ENCODE measurements at regions not wholly inside any gene's neighbourhood (a gene's known extent, or its start where the extent isn't known, plus 50 kb on each side); places are given as distances from the start of the nearest gene placed in this dataset.

GRCh38 chr3:42012935-42013690, 51.2 kb upstream of the ULK4 start:
- Histone ChIP-seq H3K4me1 (ENCODE audit: low read depth, poor library complexity, severe bottlenecking) (peaks cover 16% of the 10 kb centered on the region), H3K27me3 (ENCODE audit: insufficient read depth, low read depth) (no peaks in the 10 kb centered on the region), H3K79me2 (ENCODE audit: insufficient read depth, low read depth) (peaks cover 36% of the 10 kb centered on the region), H3K4me3 (IDR thresholded peaks at IDR 0.05; ENCODE audit: insufficient read depth, low read depth, low read length) (peak overlapping the region; percentile 76), H3K27ac (peak overlapping the region; percentile 68), H4K20me1 (ENCODE audit: insufficient read depth) (no peaks in the 10 kb centered on the region), H3K4me2 (peak overlapping the region; percentile 99), H3K9ac (peak overlapping the region; percentile 87), H2AFZ (ENCODE audit: low read depth) (peak overlapping the region; percentile 95), H3K36me3 (ENCODE audit: insufficient read depth) (no peaks in the 10 kb centered on the region)
- TF ChIP-seq CTCF (conservative IDR thresholded peaks at IDR 0.05; ENCODE audit: low read depth, low read length), result no peak

DNA sequence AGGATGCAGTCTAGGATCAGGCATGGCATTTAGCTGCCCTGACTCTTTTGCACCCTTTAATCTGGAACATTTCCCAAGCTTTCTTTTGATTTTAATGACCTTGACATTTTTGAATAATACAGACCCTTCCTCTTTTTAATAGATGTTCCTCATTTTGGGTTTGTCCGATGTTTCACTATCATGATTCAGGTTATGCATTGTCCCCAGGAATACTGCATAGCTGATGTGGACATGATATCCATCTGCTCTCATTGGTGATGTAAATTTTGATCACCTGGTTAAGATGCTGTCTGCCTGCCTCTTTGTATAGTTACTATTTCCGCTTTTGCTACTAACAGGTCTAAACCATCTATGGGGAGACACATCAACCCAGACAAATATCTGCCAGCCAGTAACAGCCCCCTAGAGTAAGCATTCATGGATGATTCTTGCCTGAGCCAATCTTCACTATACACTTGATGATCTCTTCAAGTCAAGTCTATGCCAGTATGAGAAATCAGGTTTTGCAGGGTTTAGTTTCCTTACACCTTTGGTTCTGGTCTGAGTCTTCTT, 50.6 kb upstream of the ULK4 start:
- Histone ChIP-seq H3K79me2 (ENCODE audit: insufficient read depth, low read depth) (peaks cover 31% of the 10 kb centered on the region), H3K4me2 (peak overlapping the region; percentile 99), H3K27me3 (ENCODE audit: insufficient read depth, low read depth) (no peaks in the 10 kb centered on the region), H3K27ac (no peak overlapping the region), H3K4me3 (IDR thresholded peaks at IDR 0.05; ENCODE audit: insufficient read depth, low read depth, low read length) (no peak overlapping the region), H3K36me3 (ENCODE audit: insufficient read depth) (no peaks in the 10 kb centered on the region), H3K9ac (no peak overlapping the region), H3K4me1 (ENCODE audit: low read depth, poor library complexity, severe bottlenecking) (peaks cover 16% of the 10 kb centered on the region), H4K20me1 (ENCODE audit: insufficient read depth) (no peaks in the 10 kb centered on the region), H2AFZ (ENCODE audit: low read depth) (peak overlapping the region; percentile 95)
- TF ChIP-seq CTCF (conservative IDR thresholded peaks at IDR 0.05; ENCODE audit: low read depth, low read length), result no peak
